ENCODE measurements at regions not wholly inside any gene's neighbourhood (a gene's known extent, or its start where the extent isn't known, plus 50 kb on each side); places are given as distances from the start of the nearest gene placed in this dataset.

DNA sequence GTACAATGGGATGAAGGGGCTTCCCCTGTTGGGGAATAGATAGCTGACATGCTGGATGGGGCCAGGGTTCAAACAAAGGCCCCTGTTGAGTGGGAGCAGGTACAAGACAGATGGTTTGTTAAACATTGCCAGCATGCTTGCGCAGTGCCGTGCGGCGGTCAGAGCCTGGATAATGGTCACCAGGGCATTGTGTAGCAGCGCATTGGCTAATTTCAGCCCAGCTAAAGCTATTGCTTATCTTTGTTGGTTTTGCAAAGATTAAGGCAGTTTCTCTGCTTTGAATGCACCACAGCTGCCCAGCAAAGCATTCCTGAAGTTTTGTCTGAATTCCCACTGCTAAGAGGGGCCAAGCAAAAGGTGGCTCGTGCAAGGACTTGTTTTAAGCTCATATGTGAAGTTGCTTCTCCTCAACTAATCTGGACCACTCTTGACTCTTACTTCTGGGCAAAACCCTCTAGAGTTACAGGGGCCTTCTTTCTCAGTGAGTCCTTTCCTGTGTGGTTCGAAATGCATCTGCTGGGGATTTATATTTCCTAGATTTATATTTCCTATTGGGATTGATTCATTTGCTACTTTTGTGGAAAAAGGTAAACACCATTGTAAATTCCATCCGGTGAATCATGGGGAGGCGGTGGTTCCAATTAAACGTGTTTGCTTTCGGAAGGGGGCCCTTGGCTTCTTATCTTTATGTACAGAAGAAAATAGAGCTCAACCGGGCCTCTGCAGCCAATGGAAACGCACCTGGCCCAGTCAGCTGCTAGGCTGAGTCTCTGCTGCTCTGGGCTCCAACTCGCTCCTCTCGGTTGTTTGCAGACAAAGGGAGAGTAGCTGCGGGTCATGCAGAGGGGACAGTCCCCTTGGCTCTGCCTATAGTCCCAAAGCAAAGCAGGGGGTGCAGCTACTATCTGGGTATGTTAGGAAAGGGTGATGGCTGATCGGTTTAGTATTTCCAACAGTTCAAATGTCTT lies 72.1 kb downstream of the FOXA2 start (continued):
- no peak for TF ChIP-seq ATF6 (CRISPR knock-in tag; IDR thresholded peaks at IDR 0.05)
- TF ChIP-seq, protein P1, sequence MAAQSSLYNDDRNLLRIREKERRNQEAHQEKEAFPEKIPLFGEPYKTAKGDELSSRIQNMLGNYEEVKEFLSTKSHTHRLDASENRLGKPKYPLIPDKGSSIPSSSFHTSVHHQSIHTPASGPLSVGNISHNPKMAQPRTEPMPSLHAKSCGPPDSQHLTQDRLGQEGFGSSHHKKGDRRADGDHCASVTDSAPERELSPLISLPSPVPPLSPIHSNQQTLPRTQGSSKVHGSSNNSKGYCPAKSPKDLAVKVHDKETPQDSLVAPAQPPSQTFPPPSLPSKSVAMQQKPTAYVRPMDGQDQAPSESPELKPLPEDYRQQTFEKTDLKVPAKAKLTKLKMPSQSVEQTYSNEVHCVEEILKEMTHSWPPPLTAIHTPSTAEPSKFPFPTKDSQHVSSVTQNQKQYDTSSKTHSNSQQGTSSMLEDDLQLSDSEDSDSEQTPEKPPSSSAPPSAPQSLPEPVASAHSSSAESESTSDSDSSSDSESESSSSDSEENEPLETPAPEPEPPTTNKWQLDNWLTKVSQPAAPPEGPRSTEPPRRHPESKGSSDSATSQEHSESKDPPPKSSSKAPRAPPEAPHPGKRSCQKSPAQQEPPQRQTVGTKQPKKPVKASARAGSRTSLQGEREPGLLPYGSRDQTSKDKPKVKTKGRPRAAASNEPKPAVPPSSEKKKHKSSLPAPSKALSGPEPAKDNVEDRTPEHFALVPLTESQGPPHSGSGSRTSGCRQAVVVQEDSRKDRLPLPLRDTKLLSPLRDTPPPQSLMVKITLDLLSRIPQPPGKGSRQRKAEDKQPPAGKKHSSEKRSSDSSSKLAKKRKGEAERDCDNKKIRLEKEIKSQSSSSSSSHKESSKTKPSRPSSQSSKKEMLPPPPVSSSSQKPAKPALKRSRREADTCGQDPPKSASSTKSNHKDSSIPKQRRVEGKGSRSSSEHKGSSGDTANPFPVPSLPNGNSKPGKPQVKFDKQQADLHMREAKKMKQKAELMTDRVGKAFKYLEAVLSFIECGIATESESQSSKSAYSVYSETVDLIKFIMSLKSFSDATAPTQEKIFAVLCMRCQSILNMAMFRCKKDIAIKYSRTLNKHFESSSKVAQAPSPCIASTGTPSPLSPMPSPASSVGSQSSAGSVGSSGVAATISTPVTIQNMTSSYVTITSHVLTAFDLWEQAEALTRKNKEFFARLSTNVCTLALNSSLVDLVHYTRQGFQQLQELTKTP (IDR thresholded peaks at IDR 0.05; ENCODE audit: low read depth in 1 of 2, partially characterized antibody in 2 of 2), result no peak
- peak; percentile 33; the same call in 1 of the 2 replicates for TF ChIP-seq SMARCA4 (IDR thresholded peaks at IDR 0.05)
- TF ChIP-seq PBX2 (CRISPR knock-in tag; IDR thresholded peaks at IDR 0.05; ENCODE audit: low read depth), result no peak
- TF ChIP-seq PBX2 (tag; conservative IDR thresholded peaks at IDR 0.05; ENCODE audit: low read depth), result no peak
- TF ChIP-seq E2F3 (CRISPR knock-in tag; IDR thresholded peaks at IDR 0.05), result no peak
- TF ChIP-seq ZNF778 (CRISPR knock-in tag; IDR thresholded peaks at IDR 0.05), result no peak
- TF ChIP-seq ZNF695 (CRISPR knock-in tag; IDR thresholded peaks at IDR 0.05), result no peak
- no peak for TF ChIP-seq ZNF507 (tag; conservative IDR thresholded peaks at IDR 0.05)
- TF ChIP-seq CTCF (IDR thresholded peaks at IDR 0.05 in 2 of 3, conservative IDR thresholded peaks at IDR 0.05 in 1 of 3; ENCODE audit: insufficient read depth in 2 of 3, low read depth in 1 of 3, low read length in 3 of 3), result no peak
- no peak for TF ChIP-seq NKRF (IDR thresholded peaks at IDR 0.05; ENCODE audit: borderline replicate concordance)
- no peak; the same call in 1 of the 2 replicates for TF ChIP-seq BHLHE40 (IDR thresholded peaks at IDR 0.05; ENCODE audit: low read length)
- no peak for TF ChIP-seq TCFL5 (CRISPR knock-in tag; conservative IDR thresholded peaks at IDR 0.05)
- TF ChIP-seq ZNF23 (CRISPR knock-in tag; IDR thresholded peaks at IDR 0.05), result no peak

All from K562 (cell line).